ENCODE measurements at regions not wholly inside any gene's neighbourhood (a gene's known extent, or its start where the extent isn't known, plus 50 kb on each side); places are given as distances from the start of the nearest gene placed in this dataset.

- TF ChIP-seq CTCF (conservative IDR thresholded peaks at IDR 0.05 in 1 of 2, IDR thresholded peaks at IDR 0.05 in 1 of 2; ENCODE audit: extremely low read depth in 1 of 2, insufficient read depth in 1 of 2, low read depth in 1 of 2, low read length in 2 of 2): no peak
- TF ChIP-seq EZH2 (IDR thresholded peaks at IDR 0.05; ENCODE audit: borderline replicate concordance, low read length): no peak
Measured at GRCh38 chr12:18849080-18849479, 111.2 kb downstream of the CAPZA3 start.

All from mammary epithelial cell (primary cell).